ENCODE measurements at regions not wholly inside any gene's neighbourhood (a gene's known extent, or its start where the extent isn't known, plus 50 kb on each side); places are given as distances from the start of the nearest gene placed in this dataset.

DNA sequence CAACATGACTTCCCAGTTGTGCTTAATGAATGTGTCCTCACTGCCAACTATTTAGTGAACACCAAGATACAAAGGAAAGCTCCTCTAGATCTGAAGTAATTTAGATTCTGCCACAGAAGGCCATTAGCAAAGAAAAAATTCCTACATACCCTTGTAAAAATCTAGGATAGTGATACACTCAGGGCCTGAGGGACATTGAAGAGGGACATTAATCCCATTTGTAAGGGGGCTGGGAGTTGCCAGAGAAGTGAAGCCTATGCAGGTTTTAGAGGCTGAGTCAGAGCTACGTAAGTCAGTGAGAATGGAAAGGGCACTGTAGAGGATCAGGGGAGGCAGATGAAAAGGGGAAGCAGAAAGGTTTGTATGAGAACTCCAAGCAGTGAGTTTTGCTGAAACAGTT, 286.9 kb upstream of the TARS1 start:
- TF ChIP-seq, protein P1, sequence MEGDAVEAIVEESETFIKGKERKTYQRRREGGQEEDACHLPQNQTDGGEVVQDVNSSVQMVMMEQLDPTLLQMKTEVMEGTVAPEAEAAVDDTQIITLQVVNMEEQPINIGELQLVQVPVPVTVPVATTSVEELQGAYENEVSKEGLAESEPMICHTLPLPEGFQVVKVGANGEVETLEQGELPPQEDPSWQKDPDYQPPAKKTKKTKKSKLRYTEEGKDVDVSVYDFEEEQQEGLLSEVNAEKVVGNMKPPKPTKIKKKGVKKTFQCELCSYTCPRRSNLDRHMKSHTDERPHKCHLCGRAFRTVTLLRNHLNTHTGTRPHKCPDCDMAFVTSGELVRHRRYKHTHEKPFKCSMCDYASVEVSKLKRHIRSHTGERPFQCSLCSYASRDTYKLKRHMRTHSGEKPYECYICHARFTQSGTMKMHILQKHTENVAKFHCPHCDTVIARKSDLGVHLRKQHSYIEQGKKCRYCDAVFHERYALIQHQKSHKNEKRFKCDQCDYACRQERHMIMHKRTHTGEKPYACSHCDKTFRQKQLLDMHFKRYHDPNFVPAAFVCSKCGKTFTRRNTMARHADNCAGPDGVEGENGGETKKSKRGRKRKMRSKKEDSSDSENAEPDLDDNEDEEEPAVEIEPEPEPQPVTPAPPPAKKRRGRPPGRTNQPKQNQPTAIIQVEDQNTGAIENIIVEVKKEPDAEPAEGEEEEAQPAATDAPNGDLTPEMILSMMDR (IDR thresholded peaks at IDR 0.05; ENCODE audit: low read depth, low read length): no peak
- no peak for TF ChIP-seq EZH2phosphoT487 (IDR thresholded peaks at IDR 0.05; ENCODE audit: low read depth)
